Fibroblast of peridontal ligament (primary cell): ENCODE measurements at regions not wholly inside any gene's neighbourhood (a gene's known extent, or its start where the extent isn't known, plus 50 kb on each side); places are given as distances from the start of the nearest gene placed in this dataset.
"Not testable (repeated sequence)": the region's sequence is repeated elsewhere in the genome, so short reads cannot be mapped to it uniquely, and the experiment has no call there.

ENCODE experiments used
- DNase-seq: peaks from one replicate; pipeline ENCODE4 v3.0.0-alpha.2; 2010; ENCODE audit errors: extremely low read depth

GRCh38 chr10:64409349-64409748 is 888.1 kb downstream of the REEP3 start:
- DNase-seq: no peak

GRCh38 chr10:64416011-64416410 is 894.8 kb downstream of the REEP3 start:
- DNase-seq: no peak

- no peak for DNase-seq
Measured at GRCh38 chr10:64419461-64419860, 898.3 kb downstream of the REEP3 start.

- peak; percentile 3 for DNase-seq
Measured at GRCh38 chr10:64426745-64427144, 905.5 kb downstream of the REEP3 start.

- DNase-seq: peak; percentile 12
Measured at GRCh38 chr10:64430690-64431323, 909.6 kb downstream of the REEP3 start.

- DNase-seq: not testable (repeated sequence)
Measured at GRCh38 chr10:64441872-64442271, 920.7 kb downstream of the REEP3 start.

- no peak for DNase-seq
Measured at GRCh38 chr10:64444163-64444562, 923.0 kb downstream of the REEP3 start.

- DNase-seq: no peak
Measured at GRCh38 chr10:64444564-64444963, 923.4 kb downstream of the REEP3 start.

GRCh38 chr10:64449603-64450002 is 928.4 kb downstream of the REEP3 start:
- no peak for DNase-seq

GRCh38 chr10:64450312-64450711 is 929.1 kb downstream of the REEP3 start:
- DNase-seq: no peak

- no peak for DNase-seq
Measured at GRCh38 chr10:64454962-64455361, 933.8 kb downstream of the REEP3 start.

- DNase-seq: no peak
Measured at GRCh38 chr10:64458306-64458705, 937.1 kb downstream of the REEP3 start.

- DNase-seq: no peak
Measured at GRCh38 chr10:64463406-64463805, 942.2 kb downstream of the REEP3 start.

GRCh38 chr10:64465653-64466052 is 944.5 kb downstream of the REEP3 start:
- DNase-seq: no peak

GRCh38 chr10:64468219-64468618 is 947.0 kb downstream of the REEP3 start:
- DNase-seq: no peak

- no peak for DNase-seq
Measured at GRCh38 chr10:64476506-64476905, 955.3 kb downstream of the REEP3 start.

GRCh38 chr10:64477791-64478190 is 956.6 kb downstream of the REEP3 start:
- no peak for DNase-seq

GRCh38 chr10:64484811-64485330 is 963.7 kb downstream of the REEP3 start:
- peak; percentile 59 for DNase-seq

- peak; percentile 77 for DNase-seq
Measured at GRCh38 chr10:64486149-64486548, 964.9 kb downstream of the REEP3 start.

GRCh38 chr10:64486901-64487300 is 965.7 kb downstream of the REEP3 start:
- DNase-seq: no peak

GRCh38 chr10:64494901-64495300 is 973.7 kb downstream of the REEP3 start:
- no peak for DNase-seq

- no peak for DNase-seq
Measured at GRCh38 chr10:64497306-64497705, 976.1 kb downstream of the REEP3 start.

- DNase-seq: no peak
Measured at GRCh38 chr10:64501807-64502206, 980.6 kb downstream of the REEP3 start.

- DNase-seq: no peak
Measured at GRCh38 chr10:64502936-64503335, 981.7 kb downstream of the REEP3 start.
